ENCODE measurements at regions not wholly inside any gene's neighbourhood (a gene's known extent, or its start where the extent isn't known, plus 50 kb on each side); places are given as distances from the start of the nearest gene placed in this dataset.

DNA sequence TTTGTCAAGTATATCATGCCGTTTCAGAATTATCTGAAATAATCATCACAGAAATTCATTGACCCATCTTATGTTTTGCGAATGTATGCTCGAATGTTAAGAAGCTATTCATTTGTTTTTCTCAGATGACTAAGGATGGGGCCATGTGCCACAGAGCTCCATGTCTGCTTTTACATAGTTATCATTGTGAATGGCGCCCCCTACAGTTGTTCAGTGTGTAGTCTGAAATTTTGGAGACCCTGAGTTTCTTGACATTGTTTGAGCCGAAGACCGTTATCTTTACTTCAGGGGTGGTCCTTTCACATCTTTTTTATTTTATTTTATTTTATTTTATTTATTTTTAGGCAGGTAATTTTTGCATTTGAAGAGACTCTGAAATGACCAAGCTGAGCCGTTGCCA lies 972.0 kb upstream of the RBFOX1 start:
- DNase-seq, result no peak

DNA sequence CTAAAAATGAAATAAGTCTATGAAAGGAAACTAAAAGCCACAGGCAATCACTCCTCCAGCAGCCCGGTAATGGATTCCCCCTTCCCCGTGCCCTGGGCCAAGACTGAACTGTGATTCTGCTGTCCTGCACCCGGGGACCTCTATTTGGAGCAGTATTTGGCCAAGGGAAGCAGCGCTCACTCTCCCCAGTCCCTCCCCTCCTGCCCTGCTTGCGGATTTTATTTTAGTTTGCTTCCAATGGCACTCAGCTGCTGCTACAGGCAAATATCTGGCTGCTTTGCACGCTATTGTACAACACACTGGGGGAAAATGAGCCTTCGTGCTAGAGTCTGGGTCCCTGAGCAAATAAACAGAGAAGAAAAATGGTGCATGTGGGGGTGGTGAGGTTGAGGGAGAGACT lies 975.7 kb upstream of the RBFOX1 start:
- DNase-seq, result no peak

DNA sequence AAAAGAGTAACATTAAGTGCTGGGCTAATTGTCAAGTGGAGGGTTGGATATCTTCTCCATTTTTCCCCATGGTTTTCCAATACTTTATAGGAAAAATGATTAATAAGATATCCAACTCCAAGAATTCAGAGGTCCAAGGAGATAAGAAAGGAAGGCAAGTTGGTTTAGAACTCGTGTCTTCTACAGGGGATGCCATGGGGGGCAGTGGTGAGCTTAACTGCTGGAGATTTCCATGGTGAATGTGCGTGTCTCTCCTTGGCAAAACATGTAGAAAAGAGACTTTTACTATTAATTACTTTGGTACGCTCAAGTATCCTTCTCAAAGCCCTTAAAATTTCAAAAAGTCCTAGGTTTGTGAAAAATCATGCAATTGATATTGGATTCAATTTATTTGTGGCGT lies 982.9 kb upstream of the RBFOX1 start:
- no peak for DNase-seq

DNA sequence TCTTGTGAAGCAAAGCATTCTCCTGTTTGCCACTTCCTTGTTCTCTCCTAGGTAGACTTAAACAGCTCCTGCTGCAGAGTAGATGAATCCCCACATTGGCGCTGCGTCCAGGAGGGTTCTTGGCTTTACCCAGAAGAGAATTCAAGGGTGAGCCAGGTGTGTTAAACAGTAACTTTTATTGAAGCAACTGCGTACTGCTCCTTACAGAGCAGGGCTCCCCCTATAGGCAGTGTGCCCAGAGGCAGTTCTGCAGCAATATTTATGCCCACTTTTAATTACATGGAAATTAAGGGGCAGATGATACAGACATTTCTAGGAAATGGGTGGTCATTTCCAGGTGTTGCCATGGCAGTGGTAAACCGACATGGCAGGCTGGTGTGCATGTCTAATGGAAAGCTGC lies 987.6 kb upstream of the RBFOX1 start:
- no peak for DNase-seq

DNA sequence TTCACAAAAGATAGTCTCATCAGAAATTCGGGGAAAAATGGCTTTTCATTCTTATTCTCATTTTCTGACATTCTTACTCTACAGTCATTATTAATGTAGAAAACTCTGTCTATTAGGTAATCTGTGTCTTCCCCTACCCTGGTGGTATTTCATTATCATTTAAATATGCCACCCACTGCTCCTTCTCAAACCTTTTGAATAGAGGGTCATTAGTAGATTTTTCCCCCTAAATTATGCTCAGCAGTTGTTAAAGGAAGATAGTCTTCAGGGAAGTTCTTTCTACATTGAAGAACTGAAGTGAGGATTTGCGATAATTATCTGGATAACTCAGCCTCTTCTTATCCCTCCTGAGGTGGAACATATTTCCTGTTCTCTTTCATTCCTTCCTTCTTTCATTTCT lies 989.5 kb upstream of the RBFOX1 start:
- DNase-seq, result no peak

DNA sequence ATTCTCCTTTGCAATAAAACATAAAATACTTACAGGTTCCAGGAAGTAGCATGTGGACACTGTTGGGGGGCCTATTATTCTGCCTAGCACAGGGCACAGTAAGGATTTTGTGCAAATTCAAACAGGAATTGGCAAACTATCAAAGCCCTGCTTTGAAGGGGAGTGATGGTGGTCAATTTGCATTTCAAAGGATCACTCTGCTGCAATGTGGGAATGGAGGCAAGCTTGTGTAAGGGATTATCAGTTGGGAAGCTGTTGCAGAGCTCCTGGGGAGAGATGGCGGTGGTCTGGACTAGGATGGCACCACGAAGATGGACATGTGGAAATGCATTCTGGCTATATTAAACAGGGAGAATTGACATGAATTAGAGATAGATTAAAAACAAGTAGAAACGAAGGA lies 990.7 kb upstream of the RBFOX1 start:
- no peak for DNase-seq

DNA sequence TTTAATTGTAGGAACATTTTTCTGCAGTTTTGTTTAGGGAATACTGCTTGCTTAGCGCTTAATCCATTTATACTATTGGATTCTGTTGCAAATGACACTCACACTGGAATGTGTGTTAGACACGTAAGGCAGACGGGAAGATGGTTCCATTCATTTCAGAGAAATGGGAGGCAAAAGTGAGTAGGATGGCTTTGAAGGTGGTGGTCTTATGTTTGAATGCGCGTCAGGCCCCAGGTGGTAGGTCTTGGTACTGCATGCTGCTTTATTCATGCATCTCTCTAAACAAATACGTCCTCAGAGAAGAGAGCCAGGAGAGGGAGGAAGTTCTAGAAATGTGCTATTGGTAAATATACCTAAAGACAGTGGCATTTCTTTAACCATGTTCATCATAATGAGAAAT lies 997.6 kb upstream of the RBFOX1 start:
- DNase-seq, result no peak

DNA sequence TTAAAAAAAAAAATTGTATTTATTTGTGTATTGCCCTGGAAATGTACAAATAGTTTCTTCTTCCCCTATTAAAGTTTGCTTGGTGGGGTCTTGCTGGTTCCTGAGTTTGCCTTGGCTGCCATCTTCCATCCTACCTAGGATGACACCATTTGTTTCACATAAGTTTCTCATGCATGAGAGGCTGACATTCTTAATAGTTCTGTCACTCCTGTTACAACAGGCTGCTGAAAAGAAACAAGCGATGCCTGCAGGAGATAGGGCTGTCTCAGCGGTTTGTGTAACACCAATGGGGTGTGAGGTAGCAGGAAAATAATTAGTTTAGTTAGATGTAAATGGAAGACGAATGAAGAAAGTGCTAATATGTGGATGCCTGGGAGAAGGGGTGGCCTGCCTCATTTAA lies 1000.9 kb upstream of the RBFOX1 start:
- no peak for DNase-seq

DNA sequence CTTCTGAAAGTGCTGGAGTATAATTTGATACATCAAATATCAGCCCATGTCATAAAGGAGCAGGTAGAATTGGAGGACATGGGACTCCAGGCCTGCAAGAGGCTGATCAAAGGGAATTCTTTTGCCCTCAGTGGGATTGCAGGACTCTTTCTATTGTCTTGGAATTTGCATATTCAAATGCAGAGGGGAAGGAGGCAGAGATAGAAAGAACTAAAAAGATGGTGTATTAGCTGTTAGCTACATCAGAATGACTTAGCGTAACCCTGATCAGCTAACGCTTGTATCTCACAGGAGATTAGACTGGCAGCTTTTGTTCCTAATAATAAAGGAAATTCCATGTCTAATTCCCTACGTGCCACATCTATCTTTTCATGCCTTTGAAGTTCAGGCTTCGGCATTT lies 1014.7 kb upstream of the RBFOX1 start:
- DNase-seq, result no peak

DNA sequence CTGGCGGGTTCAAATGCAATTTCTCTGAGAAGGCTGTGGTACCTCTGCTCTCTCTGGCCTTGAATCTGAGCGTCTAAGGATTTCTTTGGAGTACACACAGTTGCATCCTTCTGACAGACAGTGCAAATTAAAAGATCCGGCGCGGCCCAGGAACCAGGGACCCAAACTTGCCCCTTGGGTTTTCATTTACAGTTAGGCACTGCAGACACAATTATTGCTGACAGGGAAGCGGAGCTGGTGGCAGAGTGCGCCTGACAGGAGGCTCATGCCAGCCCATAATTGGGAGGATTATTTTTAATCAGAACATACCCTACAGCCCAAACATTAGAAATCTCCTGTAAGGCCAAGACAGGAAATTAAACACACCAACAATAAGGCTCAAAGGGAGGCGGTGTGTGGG lies 1023.4 kb upstream of the RBFOX1 start:
- DNase-seq, result no peak

DNA sequence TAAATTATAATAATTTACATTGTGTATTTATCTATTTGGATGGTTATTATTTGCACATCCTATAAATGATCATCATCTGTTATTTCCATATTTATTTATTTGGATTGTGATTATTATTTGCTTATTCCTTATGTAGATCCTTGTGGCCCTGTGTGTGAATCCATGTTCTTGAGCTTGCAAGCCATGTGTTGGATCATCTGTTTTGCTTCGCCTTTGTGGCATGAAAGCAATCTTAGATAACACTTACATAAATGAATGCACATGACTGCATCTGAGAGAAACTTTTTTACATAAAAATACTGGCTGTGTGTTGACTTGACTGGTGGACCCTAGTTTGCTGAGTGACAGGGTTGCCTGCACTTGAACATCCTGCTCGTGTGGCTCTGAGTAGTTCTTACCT lies 1024.5 kb upstream of the RBFOX1 start:
- DNase-seq, result no peak

DNA sequence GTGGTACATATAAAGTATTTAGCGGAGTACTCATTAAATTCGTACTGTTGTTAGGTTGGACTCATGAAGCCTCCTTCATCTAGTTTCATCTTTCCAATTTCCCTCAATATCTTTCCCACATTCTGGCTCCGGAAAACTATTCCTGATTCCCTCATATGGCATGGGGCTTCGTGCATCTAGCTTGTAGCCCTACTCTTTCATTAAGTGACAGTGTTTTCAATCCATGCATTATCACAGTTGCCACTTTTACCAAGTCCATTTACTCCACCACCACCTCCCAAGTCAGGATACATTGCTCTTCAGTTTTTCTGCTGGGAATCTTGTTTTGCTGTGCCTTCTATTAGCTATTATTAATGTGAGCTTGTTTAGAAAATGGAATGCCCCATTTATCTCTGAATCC lies 1032.1 kb upstream of the RBFOX1 start:
- DNase-seq, result no peak

DNA sequence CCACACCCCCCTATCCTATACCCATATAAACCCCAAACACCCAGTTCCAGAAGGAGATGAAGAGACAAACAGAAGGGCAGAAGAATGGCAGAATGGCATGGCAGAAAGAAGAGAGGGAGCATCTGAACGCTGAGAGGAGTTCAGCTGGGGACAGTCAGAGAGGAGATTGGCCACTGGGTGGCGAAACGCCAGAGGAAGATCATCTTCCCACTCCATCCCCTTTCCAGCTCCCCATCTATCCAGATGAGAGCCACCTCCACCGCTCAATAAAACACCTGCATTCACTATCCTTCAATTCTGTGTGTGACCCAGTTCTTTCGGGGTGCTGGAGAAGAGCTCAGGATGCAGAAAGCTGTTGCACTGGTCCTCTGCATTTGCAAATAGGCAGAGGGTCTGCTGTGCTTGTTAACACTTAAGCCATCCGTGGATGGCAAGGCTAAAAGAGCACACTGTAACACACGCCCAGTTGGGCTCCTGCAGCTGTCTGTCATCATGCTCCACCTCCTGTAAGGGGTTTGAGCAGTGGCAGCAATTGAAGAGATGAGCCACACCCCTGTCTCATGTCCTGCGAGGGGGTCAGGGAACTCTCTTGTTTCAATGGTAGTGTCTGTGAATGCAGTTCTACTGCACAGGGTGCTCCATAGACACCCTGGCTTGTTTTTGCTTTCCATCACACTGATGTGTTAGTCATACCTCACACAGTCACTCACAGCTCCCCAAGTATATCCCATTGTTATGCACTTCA lies 1034.8 kb upstream of the RBFOX1 start:
- DNase-seq, result no peak

DNA sequence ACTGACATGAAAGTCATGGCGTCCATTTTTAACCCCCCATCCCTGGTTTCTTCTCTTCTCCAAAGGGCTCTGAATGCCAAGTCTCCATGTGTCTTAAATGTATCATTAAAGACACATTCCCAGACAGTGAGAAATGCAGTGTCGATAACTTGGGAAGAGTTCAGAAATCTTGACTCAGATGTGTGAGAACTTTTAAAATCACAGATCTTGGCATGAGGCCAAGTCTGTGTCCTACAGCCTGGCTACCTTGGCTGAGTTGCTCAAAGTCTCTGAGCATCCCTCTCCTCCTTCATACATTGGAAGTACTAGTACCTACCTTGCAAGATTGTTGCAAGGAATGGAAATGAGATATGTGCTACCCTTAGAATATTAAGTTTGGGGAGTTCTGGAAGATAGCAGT lies 1046.5 kb upstream of the RBFOX1 start:
- DNase-seq, result no peak

DNA sequence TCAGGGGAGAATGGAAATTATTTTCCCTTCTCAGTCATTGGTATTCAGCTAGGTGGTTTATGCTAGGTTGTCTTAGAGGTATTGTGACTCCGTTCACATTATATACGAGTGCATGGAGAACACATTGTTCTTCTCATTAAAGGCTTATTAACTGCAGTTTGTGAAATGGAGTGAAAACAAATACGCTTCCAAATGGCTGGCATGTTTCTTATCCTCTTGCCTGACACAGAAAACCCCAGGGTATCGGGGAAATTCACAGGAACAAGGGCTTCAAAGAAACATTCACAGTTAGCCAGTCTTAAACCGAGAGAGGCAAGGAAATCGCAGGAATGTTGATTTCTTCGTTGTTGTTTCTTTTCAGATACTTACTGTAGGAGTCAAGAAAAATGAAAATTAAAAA lies 1047.9 kb upstream of the RBFOX1 start:
- no peak for DNase-seq

DNA sequence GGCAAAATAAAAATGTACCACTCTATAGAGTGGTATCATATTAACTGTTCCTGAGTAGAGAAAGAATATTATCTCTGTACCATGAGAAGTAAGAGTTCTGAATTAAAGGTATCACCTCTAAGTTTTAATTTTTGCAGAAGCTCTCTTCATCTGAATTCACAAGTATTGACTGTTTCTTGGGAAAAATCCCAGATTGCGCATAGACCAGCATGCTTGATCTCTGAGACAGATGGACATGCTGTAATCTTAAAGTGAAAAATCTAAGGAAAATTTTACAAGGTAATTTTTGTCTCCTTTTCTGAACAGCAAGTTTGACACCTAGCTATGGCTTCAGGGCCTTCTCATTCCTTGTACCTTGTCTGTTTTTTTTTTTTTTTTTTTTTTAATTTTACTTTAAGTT lies 1050.7 kb upstream of the RBFOX1 start:
- no peak for DNase-seq

DNA sequence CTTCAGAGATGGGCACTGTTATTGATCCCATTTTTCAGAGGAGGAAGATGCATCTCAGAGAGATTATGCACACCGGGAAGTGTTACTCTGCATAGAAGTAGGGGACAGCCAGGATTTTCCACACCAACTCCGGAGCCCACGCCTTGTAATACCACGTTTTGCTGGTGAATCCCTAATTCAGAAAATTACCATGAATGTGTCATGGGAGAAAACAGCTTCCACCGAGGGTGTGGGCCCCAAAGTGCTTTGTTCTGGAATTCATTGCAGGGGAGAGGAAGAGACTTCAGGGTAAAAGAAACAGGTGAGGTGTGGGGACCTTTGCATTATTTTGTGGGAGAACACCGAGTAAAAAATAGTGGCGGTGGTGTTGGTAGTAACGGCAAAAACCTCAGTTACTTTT lies 1051.4 kb upstream of the RBFOX1 start:
- no peak for DNase-seq

DNA sequence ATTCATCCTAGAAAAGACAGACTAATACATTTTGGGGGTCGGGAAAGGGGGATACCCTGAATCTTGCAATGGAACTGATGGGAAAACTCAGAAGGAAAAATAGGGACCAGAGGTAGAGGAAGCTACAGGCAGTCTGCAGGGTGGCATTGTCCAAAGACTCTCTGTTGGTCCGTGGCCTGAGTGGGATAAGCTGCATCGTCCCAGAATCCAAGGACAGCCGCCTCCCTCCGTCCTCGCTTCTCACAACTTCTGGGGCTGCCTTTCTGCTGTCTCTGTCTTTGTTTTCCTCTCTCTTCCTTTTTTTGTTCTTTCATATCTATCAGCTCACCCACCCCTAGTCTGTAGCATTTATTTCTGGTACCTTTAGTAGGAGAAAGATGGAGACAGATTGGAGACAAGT lies 1052.6 kb upstream of the RBFOX1 start:
- no peak for DNase-seq

DNA sequence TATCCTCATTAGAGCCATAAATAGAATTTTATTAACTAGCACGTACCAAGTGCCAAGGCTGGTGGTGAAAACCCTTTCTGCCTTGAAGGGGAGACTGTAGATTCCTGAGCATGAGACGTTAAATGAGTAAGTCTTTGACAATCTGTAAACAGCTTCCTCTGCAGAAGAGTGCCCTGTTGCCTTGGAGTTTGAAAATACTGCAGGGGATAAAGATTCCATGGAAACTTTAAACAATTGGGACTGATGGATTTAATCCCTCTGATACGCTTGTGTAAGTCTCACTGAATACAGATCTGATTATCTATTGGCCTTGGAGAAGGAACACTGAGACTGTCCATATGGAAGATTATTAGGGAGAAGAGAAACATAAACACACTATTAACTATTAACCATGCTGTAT lies 1053.4 kb upstream of the RBFOX1 start:
- DNase-seq, result no peak

DNA sequence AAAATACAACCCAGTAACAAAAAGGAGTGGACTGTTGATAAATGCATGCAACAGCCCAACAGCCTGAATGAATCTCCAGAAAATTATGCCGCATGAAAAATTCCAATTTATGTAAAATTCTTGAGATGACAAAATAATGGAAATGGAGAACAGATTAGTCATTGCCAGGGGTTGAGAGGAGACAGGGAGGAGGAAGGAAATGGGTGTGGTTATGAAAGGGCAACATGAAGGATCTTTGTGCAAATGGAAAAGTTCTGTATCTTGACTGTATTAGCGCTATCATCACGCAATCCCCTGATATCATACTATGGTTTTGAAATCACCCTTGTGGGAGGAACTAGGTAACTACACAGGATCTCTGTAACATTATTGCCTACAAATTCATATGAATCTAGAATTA lies 1058.3 kb upstream of the RBFOX1 start:
- no peak for DNase-seq

DNA sequence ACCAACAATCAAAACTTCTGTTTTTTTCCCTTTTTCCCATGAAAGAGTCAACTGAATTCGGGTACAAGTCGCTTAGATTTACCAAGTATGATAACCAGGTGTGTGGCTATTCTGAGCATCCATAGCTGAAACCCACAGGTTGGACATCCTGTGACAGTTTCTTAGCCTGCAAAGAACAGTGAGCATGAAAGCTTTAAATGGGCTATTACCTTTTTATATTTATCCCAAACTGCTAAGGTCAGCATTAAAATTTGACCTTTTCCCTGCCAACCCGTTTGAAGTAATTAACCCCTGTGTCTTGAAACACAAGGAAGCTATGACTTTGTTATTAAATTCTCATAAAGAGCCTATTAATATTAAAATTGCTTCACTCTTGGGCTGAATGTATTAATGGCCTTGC lies 1065.0 kb upstream of the RBFOX1 start:
- DNase-seq, result no peak

DNA sequence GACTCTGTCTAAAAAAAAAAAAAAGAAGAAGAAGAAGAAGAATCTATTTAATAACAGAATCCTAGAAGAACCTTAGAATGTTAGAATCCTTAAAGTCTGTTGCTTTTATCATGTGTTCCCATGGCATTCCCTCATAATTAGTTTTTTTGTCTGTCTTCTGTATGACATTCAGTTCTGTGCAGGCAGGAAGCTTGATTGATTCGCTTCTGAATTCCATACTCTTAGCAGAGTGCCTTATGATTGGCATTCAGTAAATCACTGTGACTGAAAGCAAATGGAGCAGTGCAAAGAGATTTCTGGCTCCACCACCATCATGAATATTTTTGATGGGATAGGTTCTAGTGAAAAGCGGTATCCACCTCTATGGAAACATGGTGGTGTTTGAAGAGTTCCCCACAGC lies 1065.9 kb upstream of the RBFOX1 start:
- no peak for DNase-seq

DNA sequence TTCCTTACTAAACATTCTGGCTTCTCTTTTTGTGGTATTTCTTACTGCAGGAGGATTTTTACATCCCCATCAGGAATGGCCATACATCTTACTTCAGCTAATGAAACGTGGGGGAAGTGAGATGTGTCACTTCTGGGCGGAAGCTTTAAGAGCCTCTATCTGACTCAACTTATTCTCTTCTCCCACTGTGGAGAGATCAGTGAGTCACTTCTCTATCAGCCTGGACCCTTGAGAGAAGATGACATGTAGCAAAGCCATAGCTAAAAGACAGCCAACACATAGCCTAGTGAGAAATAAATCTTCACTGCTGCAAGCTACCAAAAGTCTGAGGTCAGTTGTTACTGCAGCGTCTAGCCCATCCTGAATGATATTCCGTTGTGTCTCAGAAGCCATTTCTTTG lies 1066.7 kb upstream of the RBFOX1 start:
- no peak for DNase-seq

DNA sequence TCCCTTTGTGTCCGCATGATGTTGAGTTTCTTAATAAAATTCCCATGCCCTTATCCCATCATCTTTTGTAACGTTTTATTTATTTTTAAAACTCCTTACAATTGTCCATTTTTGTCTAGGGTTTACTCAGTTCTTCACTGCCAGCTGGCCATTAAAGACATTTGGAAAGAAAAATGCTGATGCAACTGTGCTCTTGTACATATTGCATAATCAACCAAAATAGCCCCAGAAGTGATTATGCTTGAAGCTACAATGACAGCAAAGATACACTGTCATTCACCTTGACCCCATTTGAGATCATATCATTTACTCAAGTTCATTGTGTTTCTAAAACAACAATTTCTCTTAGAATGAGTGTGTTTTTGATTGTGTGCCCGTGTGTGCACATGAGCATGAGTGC lies 1074.6 kb upstream of the RBFOX1 start:
- no peak for DNase-seq

DNA sequence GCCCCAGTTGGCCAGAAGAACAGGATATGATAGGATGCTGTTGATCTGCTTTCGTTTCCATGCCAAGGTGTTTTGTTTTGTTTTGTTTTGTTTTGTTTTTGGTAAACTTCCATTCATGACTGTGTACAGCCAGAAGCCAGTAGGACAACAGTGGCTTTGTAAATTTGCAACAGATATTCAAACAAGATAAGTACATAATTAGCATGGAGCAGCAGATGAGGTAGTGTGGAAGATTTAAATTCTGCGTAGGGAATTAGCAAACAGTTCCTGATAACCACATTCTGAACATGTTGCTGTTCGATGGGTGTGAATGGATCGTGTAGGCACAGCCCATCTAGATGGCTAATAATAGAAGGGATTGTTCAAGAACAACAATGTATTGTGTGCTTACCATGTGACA lies 1080.1 kb upstream of the RBFOX1 start:
- no peak for DNase-seq

DNA sequence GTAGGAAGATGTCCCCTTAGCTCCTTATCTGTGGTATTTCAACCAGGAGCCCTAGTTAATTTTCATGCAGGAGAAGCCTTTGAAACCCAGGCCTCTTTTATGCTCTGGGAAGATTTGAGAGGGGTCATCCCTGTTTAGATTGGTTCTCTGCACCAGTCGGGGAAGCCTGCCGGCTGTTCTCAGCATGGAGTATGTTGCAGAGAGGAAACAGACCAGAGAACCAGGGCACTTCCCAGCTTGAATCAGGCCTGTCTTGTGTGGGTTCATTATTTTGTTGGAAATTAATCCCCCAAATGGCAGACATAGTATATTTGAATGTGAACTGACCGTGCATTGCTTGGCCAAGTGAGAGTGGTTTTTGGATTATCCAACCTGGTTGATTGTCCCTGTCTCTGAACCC lies 1082.1 kb upstream of the RBFOX1 start:
- DNase-seq, result no peak
